GM12878 (cell line): ENCODE measurements at regions not wholly inside any gene's neighbourhood (a gene's known extent, or its start where the extent isn't known, plus 50 kb on each side); places are given as distances from the start of the nearest gene placed in this dataset.

Experiments
- ATAC-seq: fragments of 200-7000 bp; cut with Tn5 transposase; 3 replicates; pipeline ENCODE4 v1.9.1; 2020; ENCODE audit warnings: mild to moderate bottlenecking, moderate library complexity
- BruUV-seq: library from RNA; stranded (reverse); fragments of 400-500 nt; replicated peaks from 2 replicates; lab custom pipeline; 2021; lab: Mats Ljungman, UMichigan
- CTCF ChIA-PET: fragments of 300-600 bp; sonication (Branson Sonifier 250); formaldehyde crosslinking; extraction: SDS; loops from one replicate; lab custom pipeline; 2021; ENCODE audit warnings: inconsistent platforms; lab: Yijun Ruan, JAX
- POLR2A ChIA-PET: fragments of 350-600 bp; formaldehyde crosslinking; extraction: SDS; loops from one replicate; lab custom pipeline; 2021; ENCODE audit warnings: inconsistent platforms; lab: Charles Lee
- RAD21 ChIA-PET: fragments of 300-600 bp; sonication (Branson Sonifier 250); formaldehyde crosslinking; loops from one replicate; lab custom pipeline; 2023; ENCODE audit warnings: antibody characterized with exemption; ENCODE audit not compliant: unreplicated experiment; lab: Charles Lee
- SMC1A ChIA-PET: fragments of 300-600 bp; sonication (Branson Sonifier 250); formaldehyde crosslinking; loops from one replicate; lab custom pipeline; 2023; ENCODE audit not compliant: unreplicated experiment, uncharacterized antibody; lab: Charles Lee
- DNase-seq: peaks from one replicate; pipeline ENCODE4 v3.0.0-alpha.2; 2011; ENCODE audit warnings: low read depth, low spot score
- FAIRE-seq: peaks from 3 replicates; lab custom pipeline; 2011; peaks lifted over from hg19 to GRCh38; lab: Jason Lieb, UNC
- H2AFZ ChIP-seq: 2 replicates; pipeline ENCODE4 v1.6.0; 2011; ENCODE audit warnings: low read depth, low read length, control low read depth; ENCODE audit not compliant: control insufficient read depth
- H3K27ac ChIP-seq: 2 replicates; pipeline ENCODE4 v1.5.1; 2011; ENCODE audit warnings: control low read depth; ENCODE audit not compliant: control insufficient read depth, insufficient read depth
- H3K27me3 ChIP-seq, 2 experiments: replicated peaks in 1 of 2; 2 replicates each; pipeline versions ENCODE4 v1.6.0 to v1.6.1; 2011; ENCODE audit warnings: low read length in 1 of 2; ENCODE audit not compliant: control insufficient read depth in 2 of 2, insufficient read depth in 2 of 2
- H3K36me3 ChIP-seq, 2 experiments: 2 replicates each; pipeline ENCODE4 v1.5.1; 2011; ENCODE audit warnings: low read length in 1 of 2; ENCODE audit not compliant: control insufficient read depth in 2 of 2, insufficient read depth in 2 of 2
- H3K4me1 ChIP-seq: 2 replicates; pipeline ENCODE4 v1.6.1; 2011; ENCODE audit warnings: mild to moderate bottlenecking, low read length, moderate library complexity, mixed read lengths; ENCODE audit not compliant: control insufficient read depth, insufficient read depth
- H3K4me2 ChIP-seq: 2 replicates; pipeline ENCODE4 v1.6.0; 2011; ENCODE audit warnings: control low read depth; ENCODE audit not compliant: control insufficient read depth, insufficient read depth
- H3K4me3 ChIP-seq: fragments of 200-600 bp; sonication (generic); 2 replicates; pipeline ENCODE4 v1.5.1; 2016
- H3K79me2 ChIP-seq: 2 replicates; pipeline ENCODE4 v1.6.0; 2011; ENCODE audit warnings: low read length; ENCODE audit not compliant: control insufficient read depth, insufficient read depth
- H3K9ac ChIP-seq: 2 replicates; pipeline ENCODE4 v1.8.0; 2011; ENCODE audit warnings: low read length, control low read depth, mixed read lengths; ENCODE audit not compliant: control insufficient read depth, insufficient read depth
- H3K9me3 ChIP-seq: replicated peaks from 3 replicates; pipeline ENCODE4 v1.5.1; 2011; ENCODE audit warnings: mild to moderate bottlenecking, low read length; ENCODE audit not compliant: control insufficient read depth, insufficient read depth
- H4K20me1 ChIP-seq: 2 replicates; pipeline ENCODE4 v1.6.0; 2011; ENCODE audit not compliant: control insufficient read depth, insufficient read depth
- E4F1 ChIP-seq: fragments of 450-650 bp; IDR thresholded peaks from 2 replicates; pipeline ENCODE4 v1.6.1; 2018; ENCODE audit warnings: borderline replicate concordance, mild to moderate bottlenecking; ENCODE audit not compliant: partially characterized antibody
- RFX5 ChIP-seq: IDR thresholded peaks from 2 replicates; pipeline ENCODE4 v1.6.1; 2011; ENCODE audit warnings: low read depth, low read length, improper control_type of control experiment
- RUNX3 ChIP-seq: IDR thresholded peaks from 2 replicates; pipeline ENCODE4 v1.6.1; 2012; ENCODE audit warnings: low read length, inconsistent platforms
- TCF3 ChIP-seq: IDR thresholded peaks from 2 replicates; pipeline ENCODE4 v1.6.1; 2012; ENCODE audit warnings: low read depth, mild to moderate bottlenecking, low read length, borderline replicate concordance; ENCODE audit not compliant: insufficient read depth
- WGBS: methylation state at CpG from one replicate; pipeline ENCODE4 v1.1.6; 2016; ENCODE audit warnings: low lambda C conversion rate; ENCODE audit not compliant: insufficient replicate concordance, insufficient coverage; ENCODE audit errors: missing lambda C conversion rate; 5-methylcytosine and 5-hydroxymethylcytosine counted together
- in situ Hi-C: fragments of 300-500 bp; cut with MboI; formaldehyde crosslinking; loops from 9 replicates; pipeline ENCODE4 v1.14.3; 2018; ENCODE audit warnings: mixed read lengths
- intact Hi-C: fragments of 100-400 bp; cut with micrococcal nuclease; formaldehyde crosslinking; loops from one replicate; pipeline ENCODE4 v1.14.2; 2022; ENCODE audit not compliant: unreplicated experiment
- TF ChIP-seq, protein P1 (sequence below): fragments of 450-650 bp; IDR thresholded peaks from 2 replicates; pipeline ENCODE4 v1.6.1; 2017; ENCODE audit warnings: mild to moderate bottlenecking, moderate library complexity

DNA sequence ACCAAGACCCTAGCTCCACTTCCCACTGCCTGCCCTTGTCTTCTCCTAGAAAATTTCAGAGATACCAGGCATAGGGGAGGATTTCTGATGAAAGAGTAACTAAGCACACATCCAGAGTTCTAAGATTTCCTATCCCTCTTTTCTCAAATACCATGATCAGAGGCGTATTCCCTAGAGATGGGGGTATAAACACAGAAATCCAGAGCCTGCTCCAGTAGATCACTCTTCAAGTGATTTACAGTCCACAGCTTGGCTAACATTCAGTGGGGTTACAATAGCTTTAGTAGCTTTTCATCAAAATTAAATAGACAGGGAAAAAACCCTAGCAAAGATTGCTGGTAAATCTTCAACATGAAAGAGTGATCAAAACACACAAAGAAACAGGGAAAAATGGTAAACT, 800.7 kb upstream of the GRM7 start:
- Histone ChIP-seq H3K27ac (no peak overlapping the region), H2AFZ (no peak overlapping the region), H3K36me3 (no peaks in the 10 kb centered on the region), H3K9me3 (no peaks in the 10 kb centered on the region), H3K79me2 (no peaks in the 10 kb centered on the region), H3K27me3 (no peaks in the 10 kb centered on the region), H3K4me2 (no peak overlapping the region), H3K9ac (no peak overlapping the region), H3K4me1 (no peaks in the 10 kb centered on the region), H3K4me3 (no peak overlapping the region), H4K20me1 (no peaks in the 10 kb centered on the region)
- ChIA-PET POLR2A (no interaction called here), SMC1A (interaction anchor here (1.1 kb wide), 1 partner anchor 12 kb away, joined by 4 read pairs; no protein-coding TSS in a partner anchor), CTCF (no interaction called here), RAD21 (no interaction called here)
- 0% methylated on average over 1 of the region's 1 CpG for WGBS
- FAIRE-seq (no peak), DNase-seq (no peak), ATAC-seq (no peak)
- no peak for TF ChIP-seq TCF3
- no peak for TF ChIP-seq RFX5
- intact Hi-C loops (no loop called here), in situ Hi-C loops (no loop called here)
- BruUV-seq = no TSS peak

DNA sequence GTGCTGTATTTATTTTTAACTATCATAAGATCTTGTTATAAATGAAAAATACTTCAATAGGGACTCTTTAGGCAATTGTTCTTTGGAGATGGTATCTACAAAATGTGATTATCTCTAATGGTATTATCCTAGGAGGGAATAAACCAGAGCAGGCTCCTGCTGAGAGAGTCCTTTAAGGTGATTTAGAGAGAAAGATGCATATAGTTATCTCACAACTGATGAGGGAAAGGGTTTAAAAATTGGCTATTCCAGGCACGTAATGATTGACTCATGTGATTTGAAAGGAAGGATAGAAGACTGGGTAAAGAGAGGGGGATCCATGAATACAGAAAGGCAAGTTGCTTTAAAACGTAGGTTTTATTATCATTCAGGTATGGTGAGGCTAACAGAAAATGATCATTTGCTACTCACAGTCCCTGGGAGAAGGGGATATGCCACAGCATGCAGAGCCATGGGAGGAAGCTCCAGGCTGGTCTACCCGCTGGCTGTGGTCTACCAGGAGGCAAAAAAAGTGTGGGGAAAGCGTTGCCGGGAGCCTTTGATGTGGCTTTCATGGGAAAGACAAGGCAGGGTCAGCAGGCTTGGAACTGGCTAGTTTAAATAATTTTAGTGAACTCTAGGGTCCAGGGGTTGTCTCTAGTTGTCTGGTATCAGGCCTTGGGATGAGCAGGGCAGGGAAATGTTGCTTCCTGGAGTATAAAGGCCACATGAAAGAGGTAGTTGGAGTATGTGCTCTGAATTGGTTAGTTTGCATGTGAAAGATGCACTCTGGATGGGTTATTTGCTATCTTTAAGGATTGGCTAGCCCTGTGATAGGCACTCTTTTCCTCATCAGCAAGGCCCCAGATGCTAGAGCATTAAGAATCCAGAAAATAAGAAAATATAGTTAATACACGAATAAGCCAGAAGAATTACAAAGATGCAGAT, 798.4 kb upstream of the GRM7 start:
- BruUV-seq = no TSS peak
- intact Hi-C loops (no loop called here), in situ Hi-C loops (no loop called here)
- H4K20me1 ChIP-seq = no peaks in the 10 kb centered on the region
- SMC1A ChIA-PET = no interaction called here
- no peak overlapping the region for H3K9ac ChIP-seq
- no peak overlapping the region for H3K4me3 ChIP-seq
- no peaks in the 10 kb centered on the region for H3K79me2 ChIP-seq
- H3K27me3 ChIP-seq = no peaks in the 10 kb centered on the region
- TF ChIP-seq RUNX3 = 0 out of 2 replicates have a peak, but pooled peaks have one; percentile 8
- no peak for TF ChIP-seq E4F1
- TF ChIP-seq, protein P1, sequence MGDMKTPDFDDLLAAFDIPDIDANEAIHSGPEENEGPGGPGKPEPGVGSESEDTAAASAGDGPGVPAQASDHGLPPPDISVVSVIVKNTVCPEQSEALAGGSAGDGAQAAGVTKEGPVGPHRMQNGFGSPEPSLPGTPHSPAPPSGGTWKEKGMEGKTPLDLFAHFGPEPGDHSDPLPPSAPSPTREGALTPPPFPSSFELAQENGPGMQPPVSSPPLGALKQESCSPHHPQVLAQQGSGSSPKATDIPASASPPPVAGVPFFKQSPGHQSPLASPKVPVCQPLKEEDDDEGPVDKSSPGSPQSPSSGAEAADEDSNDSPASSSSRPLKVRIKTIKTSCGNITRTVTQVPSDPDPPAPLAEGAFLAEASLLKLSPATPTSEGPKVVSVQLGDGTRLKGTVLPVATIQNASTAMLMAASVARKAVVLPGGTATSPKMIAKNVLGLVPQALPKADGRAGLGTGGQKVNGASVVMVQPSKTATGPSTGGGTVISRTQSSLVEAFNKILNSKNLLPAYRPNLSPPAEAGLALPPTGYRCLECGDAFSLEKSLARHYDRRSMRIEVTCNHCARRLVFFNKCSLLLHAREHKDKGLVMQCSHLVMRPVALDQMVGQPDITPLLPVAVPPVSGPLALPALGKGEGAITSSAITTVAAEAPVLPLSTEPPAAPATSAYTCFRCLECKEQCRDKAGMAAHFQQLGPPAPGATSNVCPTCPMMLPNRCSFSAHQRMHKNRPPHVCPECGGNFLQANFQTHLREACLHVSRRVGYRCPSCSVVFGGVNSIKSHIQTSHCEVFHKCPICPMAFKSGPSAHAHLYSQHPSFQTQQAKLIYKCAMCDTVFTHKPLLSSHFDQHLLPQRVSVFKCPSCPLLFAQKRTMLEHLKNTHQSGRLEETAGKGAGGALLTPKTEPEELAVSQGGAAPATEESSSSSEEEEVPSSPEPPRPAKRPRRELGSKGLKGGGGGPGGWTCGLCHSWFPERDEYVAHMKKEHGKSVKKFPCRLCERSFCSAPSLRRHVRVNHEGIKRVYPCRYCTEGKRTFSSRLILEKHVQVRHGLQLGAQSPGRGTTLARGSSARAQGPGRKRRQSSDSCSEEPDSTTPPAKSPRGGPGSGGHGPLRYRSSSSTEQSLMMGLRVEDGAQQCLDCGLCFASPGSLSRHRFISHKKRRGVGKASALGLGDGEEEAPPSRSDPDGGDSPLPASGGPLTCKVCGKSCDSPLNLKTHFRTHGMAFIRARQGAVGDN = no peak
- DNase-seq = no peak
- no peak for ATAC-seq
- RAD21 ChIA-PET = no interaction called here
- H3K4me1 ChIP-seq = no peaks in the 10 kb centered on the region
- no peak overlapping the region for H2AFZ ChIP-seq
- no peaks in the 10 kb centered on the region for H3K9me3 ChIP-seq
- 50% methylated on average over 5 of the region's 6 CpGs for WGBS
- POLR2A ChIA-PET = no interaction called here
- H3K27ac ChIP-seq = no peak overlapping the region
- CTCF ChIA-PET = no interaction called here
- no peaks in the 10 kb centered on the region for H3K36me3 ChIP-seq
- H3K4me2 ChIP-seq = no peak overlapping the region
- no peak for FAIRE-seq
